SU-DHL-6 (cell line): ENCODE measurements at regions not wholly inside any gene's neighbourhood (a gene's known extent, or its start where the extent isn't known, plus 50 kb on each side); places are given as distances from the start of the nearest gene placed in this dataset.

Experiments
- CTCF ChIP-seq: fragments of 200-600 bp; sonication (generic); IDR thresholded peaks from one replicate; pipeline ENCODE4 v1.5.1; 2017; ENCODE audit warnings: antibody characterized with exemption, mild to moderate bottlenecking, low read length, moderate library complexity; ENCODE audit not compliant: insufficient read depth, poor library complexity, severe bottlenecking
- EZH2phosphoT487 ChIP-seq: fragments of 200-600 bp; sonication (generic), shearing (Covaris generic); conservative IDR thresholded peaks from 2 replicates; pipeline ENCODE4 v1.6.1; 2018; ENCODE audit warnings: mild to moderate bottlenecking, antibody characterized with exemption, low read length, moderate library complexity, mixed read lengths

GRCh38 chr1:55726994-55727393 lies 511.8 kb upstream of the USP24 start:
- no peak for TF ChIP-seq CTCF
- TF ChIP-seq EZH2phosphoT487: no peak
